ENCODE measurements at regions not wholly inside any gene's neighbourhood (a gene's known extent, or its start where the extent isn't known, plus 50 kb on each side); places are given as distances from the start of the nearest gene placed in this dataset.

DNA sequence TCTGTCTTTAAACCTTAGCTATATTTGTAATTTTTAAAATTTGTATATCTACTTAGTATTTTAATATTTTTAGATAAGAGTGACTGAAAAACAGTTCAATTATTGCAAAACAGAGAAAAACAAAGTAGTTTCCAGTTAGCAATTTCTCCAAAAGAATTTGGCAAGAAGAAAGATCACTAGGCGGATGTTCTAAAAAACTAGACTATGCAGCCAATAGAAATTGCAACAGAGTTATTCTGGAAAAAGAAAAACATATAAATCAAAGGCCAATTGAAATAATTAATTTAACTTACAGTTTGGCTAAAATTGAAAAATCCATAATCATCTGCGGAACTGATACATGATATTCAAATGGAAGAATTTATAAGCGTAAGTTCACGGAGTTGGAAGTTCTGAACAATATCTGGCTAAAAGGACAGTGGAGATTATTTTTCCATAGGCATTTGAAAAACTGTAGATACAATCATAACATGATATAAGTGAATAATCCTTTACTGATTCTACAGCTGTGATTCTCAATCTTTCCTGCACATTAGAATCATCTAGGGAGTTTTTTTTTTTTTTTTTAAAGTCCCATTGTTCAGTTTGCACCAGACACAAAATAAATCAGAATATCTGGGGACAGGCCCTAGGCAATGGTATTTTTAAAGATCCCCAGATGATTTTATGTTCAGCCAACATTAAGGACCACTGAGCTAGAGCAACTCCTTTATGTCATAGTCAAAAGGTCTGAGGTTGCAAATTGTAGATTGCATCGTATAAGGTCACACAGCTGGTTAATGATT lies 605.1 kb upstream of the DAB2 start:
- no peaks in the 10 kb centered on the region for H3K36me3 ChIP-seq (ENCODE audit: insufficient read depth, low read length)
- no peaks in the 10 kb centered on the region for H3K27me3 ChIP-seq (ENCODE audit: control insufficient read depth in 1 of 2, insufficient read depth in 2 of 2, low read length in 2 of 2)
- no peaks in the 10 kb centered on the region for H3K4me1 ChIP-seq (ENCODE audit: insufficient read depth, low read length)
- H3K9ac ChIP-seq (ENCODE audit: low read length), result no peak overlapping the region
- no peaks in the 10 kb centered on the region for H3K9me3 ChIP-seq (ENCODE audit: low read length)
- no peak overlapping the region for H3K4me3 ChIP-seq (ENCODE audit: low read depth in 1 of 2, low read length in 2 of 2)
- no peak overlapping the region for H3K27ac ChIP-seq (ENCODE audit: low read depth, low read length)

DNA sequence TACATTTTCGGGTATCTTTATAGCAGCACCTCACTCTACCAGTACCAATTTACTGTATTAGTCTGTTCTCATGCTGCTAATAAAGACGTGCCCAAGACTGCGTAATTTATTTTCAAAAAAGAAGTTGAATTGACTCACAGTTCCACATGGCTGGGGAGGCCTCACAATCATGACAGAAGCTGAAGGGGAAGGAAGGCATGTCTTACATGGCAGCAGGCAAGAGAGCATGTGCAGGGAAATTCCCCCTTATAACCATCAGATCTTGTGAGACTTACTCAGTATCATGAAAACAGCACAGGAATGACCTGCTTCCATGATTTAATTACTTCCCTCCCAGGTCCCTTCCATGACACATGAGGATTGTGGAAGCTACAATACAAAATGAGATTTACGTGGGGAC lies 602.6 kb upstream of the DAB2 start:
- Histone ChIP-seq H3K27ac (ENCODE audit: low read depth, low read length) (no peak overlapping the region), H3K36me3 (ENCODE audit: insufficient read depth, low read length) (no peaks in the 10 kb centered on the region), H3K9me3 (ENCODE audit: low read length) (no peaks in the 10 kb centered on the region), H3K4me1 (ENCODE audit: insufficient read depth, low read length) (no peaks in the 10 kb centered on the region), H3K9ac (ENCODE audit: low read length) (no peak overlapping the region), H3K27me3 (ENCODE audit: control insufficient read depth in 1 of 2, insufficient read depth in 2 of 2, low read length in 2 of 2) (no peaks in the 10 kb centered on the region), H3K4me3 (ENCODE audit: low read depth in 1 of 2, low read length in 2 of 2) (no peak overlapping the region)

DNA sequence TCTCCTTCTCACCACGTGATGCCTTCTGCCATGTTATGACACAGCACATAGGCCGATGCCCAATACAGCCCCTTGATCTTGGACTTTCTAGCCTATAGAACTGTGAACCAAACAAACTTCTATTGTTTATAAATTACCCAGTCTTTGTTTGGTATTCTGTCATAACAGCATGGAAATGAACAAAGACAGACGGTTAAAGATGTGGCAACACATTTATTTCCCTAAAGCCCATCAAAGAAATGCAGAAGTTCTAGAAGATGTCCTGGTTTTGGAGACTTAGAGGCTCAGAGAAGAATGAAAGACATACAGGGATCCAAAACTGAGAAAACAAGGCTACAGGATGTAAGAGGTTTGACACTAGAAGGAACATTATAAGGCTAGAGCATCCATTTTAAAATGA lies 600.8 kb upstream of the DAB2 start:
- no peak overlapping the region for H3K4me3 ChIP-seq (ENCODE audit: low read depth in 1 of 2, low read length in 2 of 2)
- no peaks in the 10 kb centered on the region for H3K4me1 ChIP-seq (ENCODE audit: insufficient read depth, low read length)
- no peaks in the 10 kb centered on the region for H3K36me3 ChIP-seq (ENCODE audit: insufficient read depth, low read length)
- H3K27me3 ChIP-seq (ENCODE audit: control insufficient read depth in 1 of 2, insufficient read depth in 2 of 2, low read length in 2 of 2), result no peaks in the 10 kb centered on the region
- H3K27ac ChIP-seq (ENCODE audit: low read depth, low read length), result no peak overlapping the region
- H3K9ac ChIP-seq (ENCODE audit: low read length), result no peak overlapping the region
- no peaks in the 10 kb centered on the region for H3K9me3 ChIP-seq (ENCODE audit: low read length)

DNA sequence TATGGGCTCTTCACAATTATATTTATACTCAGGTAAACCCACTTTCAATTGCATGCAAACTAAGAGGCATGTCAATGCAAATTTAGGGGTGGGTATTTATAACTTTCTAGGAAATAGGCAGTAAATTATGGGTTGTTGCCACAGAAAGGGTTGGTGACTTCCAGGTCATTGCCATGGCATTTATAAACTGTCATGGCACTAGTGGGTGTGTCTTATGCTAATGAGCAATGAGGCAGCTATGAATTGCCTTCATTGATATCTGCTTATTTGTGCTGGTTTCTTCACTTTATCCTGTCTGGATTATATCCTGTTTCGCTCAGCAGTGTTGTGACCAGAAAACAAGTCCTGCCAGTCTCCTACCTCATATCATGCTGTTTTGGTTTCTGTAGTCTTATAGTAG lies 597.3 kb upstream of the DAB2 start:
- no peaks in the 10 kb centered on the region for H3K36me3 ChIP-seq (ENCODE audit: insufficient read depth, low read length)
- H3K4me1 ChIP-seq (ENCODE audit: insufficient read depth, low read length), result no peaks in the 10 kb centered on the region
- no peaks in the 10 kb centered on the region for H3K27me3 ChIP-seq (ENCODE audit: control insufficient read depth in 1 of 2, insufficient read depth in 2 of 2, low read length in 2 of 2)
- no peaks in the 10 kb centered on the region for H3K9me3 ChIP-seq (ENCODE audit: low read length)
- no peak overlapping the region for H3K27ac ChIP-seq (ENCODE audit: low read depth, low read length)
- H3K9ac ChIP-seq (ENCODE audit: low read length), result no peak overlapping the region
- no peak overlapping the region for H3K4me3 ChIP-seq (ENCODE audit: low read depth in 1 of 2, low read length in 2 of 2)

DNA sequence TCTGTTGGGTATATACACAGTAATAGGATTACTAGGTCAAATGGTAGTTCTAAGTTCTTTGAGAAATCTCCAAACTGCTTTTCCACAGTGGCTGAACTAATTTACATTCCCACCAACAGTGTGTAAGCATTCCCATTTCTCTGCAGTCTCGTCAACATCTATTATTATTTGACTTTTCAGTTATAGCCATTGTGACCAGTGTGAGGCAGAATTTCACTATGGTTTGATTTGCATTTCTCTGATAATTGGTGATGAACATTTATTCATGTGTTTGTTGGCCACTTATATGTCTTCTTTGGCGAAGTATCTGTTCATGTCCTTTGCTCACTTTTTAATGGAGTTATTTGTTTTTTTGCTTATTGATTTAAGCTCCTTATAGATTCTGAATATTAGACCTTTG lies 596.2 kb upstream of the DAB2 start:
- no peaks in the 10 kb centered on the region for H3K9me3 ChIP-seq (ENCODE audit: low read length)
- H3K27me3 ChIP-seq (ENCODE audit: control insufficient read depth in 1 of 2, insufficient read depth in 2 of 2, low read length in 2 of 2), result no peaks in the 10 kb centered on the region
- H3K27ac ChIP-seq (ENCODE audit: low read depth, low read length), result no peak overlapping the region
- H3K36me3 ChIP-seq (ENCODE audit: insufficient read depth, low read length), result no peaks in the 10 kb centered on the region
- H3K9ac ChIP-seq (ENCODE audit: low read length), result no peak overlapping the region
- no peak overlapping the region for H3K4me3 ChIP-seq (ENCODE audit: low read depth in 1 of 2, low read length in 2 of 2)
- H3K4me1 ChIP-seq (ENCODE audit: insufficient read depth, low read length), result no peaks in the 10 kb centered on the region

DNA sequence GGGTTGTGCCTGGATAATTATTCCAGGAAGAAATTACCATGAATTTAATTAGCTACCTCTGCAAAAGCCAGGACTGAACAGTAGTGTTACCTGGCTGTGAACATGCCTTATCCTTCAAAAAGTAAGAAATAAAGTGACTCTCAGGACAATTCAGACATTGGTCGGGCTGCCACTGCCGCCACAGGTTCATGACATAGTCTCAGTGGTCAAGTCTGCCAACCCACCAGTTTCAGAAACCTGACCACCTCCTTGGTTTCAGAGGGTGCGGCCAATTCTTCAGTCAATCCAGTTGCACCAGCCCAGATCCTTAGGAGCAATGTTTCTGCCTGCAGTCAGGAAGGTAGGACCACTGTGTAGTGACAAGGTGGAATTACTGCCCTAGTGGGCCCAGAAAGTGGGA lies 593.1 kb upstream of the DAB2 start:
- no peaks in the 10 kb centered on the region for H3K27me3 ChIP-seq (ENCODE audit: control insufficient read depth in 1 of 2, insufficient read depth in 2 of 2, low read length in 2 of 2)
- H3K36me3 ChIP-seq (ENCODE audit: insufficient read depth, low read length), result no peaks in the 10 kb centered on the region
- no peak overlapping the region for H3K27ac ChIP-seq (ENCODE audit: low read depth, low read length)
- no peaks in the 10 kb centered on the region for H3K4me1 ChIP-seq (ENCODE audit: insufficient read depth, low read length)
- no peak overlapping the region for H3K9ac ChIP-seq (ENCODE audit: low read length)
- no peaks in the 10 kb centered on the region for H3K9me3 ChIP-seq (ENCODE audit: low read length)
- no peak overlapping the region for H3K4me3 ChIP-seq (ENCODE audit: low read depth in 1 of 2, low read length in 2 of 2)

DNA sequence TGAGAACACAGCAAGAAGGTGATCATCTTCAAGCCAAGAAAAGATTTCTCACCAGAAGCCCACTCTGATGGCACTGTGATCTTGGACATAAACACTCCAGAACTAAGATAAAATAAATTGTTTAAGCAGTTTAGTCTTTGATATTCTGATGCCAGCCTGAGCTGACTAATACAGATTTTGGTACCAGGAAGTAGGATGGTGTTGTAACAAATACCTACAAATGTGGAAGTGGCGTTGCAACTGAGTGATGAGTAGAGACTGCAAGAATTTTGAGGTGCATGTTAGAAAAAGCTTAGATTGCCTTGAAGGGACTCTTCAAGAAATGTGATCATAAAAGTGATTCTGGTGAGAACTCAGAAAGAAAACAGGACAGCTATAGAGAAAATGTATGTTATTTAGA lies 592.4 kb upstream of the DAB2 start:
- no peaks in the 10 kb centered on the region for H3K27me3 ChIP-seq (ENCODE audit: control insufficient read depth in 1 of 2, insufficient read depth in 2 of 2, low read length in 2 of 2)
- H3K4me3 ChIP-seq (ENCODE audit: low read depth in 1 of 2, low read length in 2 of 2), result no peak overlapping the region
- no peaks in the 10 kb centered on the region for H3K4me1 ChIP-seq (ENCODE audit: insufficient read depth, low read length)
- H3K27ac ChIP-seq (ENCODE audit: low read depth, low read length), result no peak overlapping the region
- no peaks in the 10 kb centered on the region for H3K9me3 ChIP-seq (ENCODE audit: low read length)
- H3K36me3 ChIP-seq (ENCODE audit: insufficient read depth, low read length), result no peaks in the 10 kb centered on the region
- no peak overlapping the region for H3K9ac ChIP-seq (ENCODE audit: low read length)

DNA sequence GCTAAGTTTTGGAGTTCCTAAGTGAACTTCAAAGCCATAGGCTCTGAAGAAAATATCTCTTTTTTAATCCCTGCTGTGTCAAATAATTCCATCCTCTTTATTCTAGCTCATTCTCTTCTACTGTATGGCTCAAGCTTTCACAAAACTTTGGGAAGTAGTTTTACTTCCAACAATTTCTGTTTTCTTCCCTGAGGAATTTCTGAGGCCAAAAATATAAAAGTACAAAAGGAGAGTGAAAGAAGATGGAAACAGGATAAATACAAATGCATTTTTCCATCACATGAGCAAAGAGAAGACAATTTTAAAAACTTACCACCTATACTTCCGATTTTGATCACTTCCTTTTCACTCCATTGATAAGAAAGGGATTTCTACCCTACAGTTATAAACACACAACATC lies 585.7 kb upstream of the DAB2 start:
- no peaks in the 10 kb centered on the region for H3K27me3 ChIP-seq (ENCODE audit: control insufficient read depth in 1 of 2, insufficient read depth in 2 of 2, low read length in 2 of 2)
- no peaks in the 10 kb centered on the region for H3K36me3 ChIP-seq (ENCODE audit: insufficient read depth, low read length)
- no peak overlapping the region for H3K4me3 ChIP-seq (ENCODE audit: low read depth in 1 of 2, low read length in 2 of 2)
- H3K9ac ChIP-seq (ENCODE audit: low read length), result no peak overlapping the region
- no peaks in the 10 kb centered on the region for H3K9me3 ChIP-seq (ENCODE audit: low read length)
- no peaks in the 10 kb centered on the region for H3K4me1 ChIP-seq (ENCODE audit: insufficient read depth, low read length)
- no peak overlapping the region for H3K27ac ChIP-seq (ENCODE audit: low read depth, low read length)

DNA sequence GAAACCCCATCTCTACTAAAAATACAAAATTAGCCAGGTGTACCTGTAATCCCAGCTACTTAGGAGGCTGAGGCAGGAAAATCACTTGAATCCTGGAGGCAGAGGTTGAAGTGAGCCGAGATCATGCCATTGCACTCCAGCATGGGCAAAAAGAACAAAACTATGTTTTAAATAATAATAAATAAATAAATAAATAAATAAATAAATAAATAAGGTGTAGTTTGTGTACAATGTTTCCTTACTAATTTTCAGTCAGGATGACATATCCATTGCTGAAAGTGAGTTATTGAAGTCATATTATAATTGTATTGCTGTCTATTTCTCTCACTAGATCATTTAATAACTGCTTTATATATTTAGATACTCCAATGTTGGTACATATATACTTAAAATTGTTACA lies 581.5 kb upstream of the DAB2 start:
- no peak overlapping the region for H3K9ac ChIP-seq (ENCODE audit: low read length)
- H3K36me3 ChIP-seq (ENCODE audit: insufficient read depth, low read length), result no peaks in the 10 kb centered on the region
- H3K4me3 ChIP-seq (ENCODE audit: low read depth in 1 of 2, low read length in 2 of 2), result no peak overlapping the region
- H3K4me1 ChIP-seq (ENCODE audit: insufficient read depth, low read length), result no peaks in the 10 kb centered on the region
- H3K9me3 ChIP-seq (ENCODE audit: low read length), result no peaks in the 10 kb centered on the region
- H3K27me3 ChIP-seq (ENCODE audit: control insufficient read depth in 1 of 2, insufficient read depth in 2 of 2, low read length in 2 of 2), result no peaks in the 10 kb centered on the region
- no peak overlapping the region for H3K27ac ChIP-seq (ENCODE audit: low read depth, low read length)

DNA sequence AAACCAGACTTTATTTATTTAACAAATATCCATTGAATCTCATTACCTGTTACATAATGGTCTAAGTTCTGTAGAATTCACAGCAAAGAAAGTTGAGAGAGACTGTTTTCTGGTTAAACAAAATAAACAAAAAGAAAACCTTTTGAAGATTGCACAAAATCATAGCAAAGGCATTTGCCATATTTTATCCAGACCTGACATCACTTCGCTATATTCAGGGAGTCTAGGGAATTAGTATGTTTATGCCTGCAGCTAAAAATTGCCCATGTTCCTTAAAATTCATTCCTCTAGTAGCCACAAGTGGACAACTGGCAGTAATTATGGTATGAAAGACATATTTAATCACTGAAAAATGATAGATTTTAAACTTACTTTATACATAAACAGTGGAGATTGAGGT lies 577.0 kb upstream of the DAB2 start:
- H3K4me1 ChIP-seq (ENCODE audit: insufficient read depth, low read length), result peaks cover 19% of the 10 kb centered on the region
- no peak overlapping the region for H3K9ac ChIP-seq (ENCODE audit: low read length)
- H3K9me3 ChIP-seq (ENCODE audit: low read length), result no peaks in the 10 kb centered on the region
- H3K36me3 ChIP-seq (ENCODE audit: insufficient read depth, low read length), result no peaks in the 10 kb centered on the region
- no peak overlapping the region for H3K27ac ChIP-seq (ENCODE audit: low read depth, low read length)
- no peaks in the 10 kb centered on the region for H3K27me3 ChIP-seq (ENCODE audit: control insufficient read depth in 1 of 2, insufficient read depth in 2 of 2, low read length in 2 of 2)
- no peak overlapping the region for H3K4me3 ChIP-seq (ENCODE audit: low read depth in 1 of 2, low read length in 2 of 2)

DNA sequence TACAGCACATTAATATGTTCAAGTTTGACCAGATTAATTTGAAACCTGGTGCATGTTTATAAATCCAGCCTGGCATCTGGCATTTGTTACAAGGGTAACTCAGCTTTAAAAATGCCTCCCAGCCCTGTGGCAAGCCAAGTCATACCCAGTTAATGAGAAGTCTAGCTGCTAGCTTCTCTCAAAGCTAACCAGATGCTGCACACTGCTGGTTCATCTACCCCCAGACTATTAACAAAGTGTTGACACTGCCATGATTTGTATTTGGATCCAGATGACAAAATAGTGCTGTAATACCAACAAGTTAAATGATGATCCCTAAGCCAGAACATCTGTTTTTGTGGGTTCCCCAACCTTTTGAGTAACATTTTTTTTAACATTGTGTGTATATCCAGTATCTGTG lies 573.7 kb upstream of the DAB2 start:
- no peak overlapping the region for H3K27ac ChIP-seq (ENCODE audit: low read depth, low read length)
- H3K4me3 ChIP-seq (ENCODE audit: low read depth in 1 of 2, low read length in 2 of 2), result no peak overlapping the region
- peaks cover 22% of the 10 kb centered on the region for H3K4me1 ChIP-seq (ENCODE audit: insufficient read depth, low read length)
- no peaks in the 10 kb centered on the region for H3K36me3 ChIP-seq (ENCODE audit: insufficient read depth, low read length)
- no peak overlapping the region for H3K9ac ChIP-seq (ENCODE audit: low read length)
- no peaks in the 10 kb centered on the region for H3K9me3 ChIP-seq (ENCODE audit: low read length)
- no peaks in the 10 kb centered on the region for H3K27me3 ChIP-seq (ENCODE audit: control insufficient read depth in 1 of 2, insufficient read depth in 2 of 2, low read length in 2 of 2)

DNA sequence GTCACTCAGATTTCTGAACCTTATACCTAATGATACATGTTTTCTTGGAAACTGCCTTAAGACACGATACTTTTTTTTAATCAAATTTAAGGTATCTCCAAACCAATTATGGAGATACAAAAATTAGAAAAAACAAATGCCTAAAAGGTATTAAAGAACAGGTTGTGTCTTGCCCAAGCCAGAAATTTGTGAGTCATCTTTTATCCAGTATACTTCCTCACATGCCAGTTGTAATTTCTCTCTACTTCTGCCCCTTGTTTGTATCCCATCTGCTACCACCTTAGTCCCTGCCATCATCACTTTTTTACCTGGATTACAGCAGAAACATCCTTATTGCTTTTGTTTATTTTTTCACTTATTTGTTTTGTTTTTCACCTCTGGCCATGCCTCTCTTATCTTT lies 571.2 kb upstream of the DAB2 start:
- no peaks in the 10 kb centered on the region for H3K36me3 ChIP-seq (ENCODE audit: insufficient read depth, low read length)
- no peak overlapping the region for H3K4me3 ChIP-seq (ENCODE audit: low read depth in 1 of 2, low read length in 2 of 2)
- H3K27me3 ChIP-seq (ENCODE audit: control insufficient read depth in 1 of 2, insufficient read depth in 2 of 2, low read length in 2 of 2), result no peaks in the 10 kb centered on the region
- no peak overlapping the region for H3K9ac ChIP-seq (ENCODE audit: low read length)
- no peak overlapping the region for H3K27ac ChIP-seq (ENCODE audit: low read depth, low read length)
- peaks cover 22% of the 10 kb centered on the region for H3K4me1 ChIP-seq (ENCODE audit: insufficient read depth, low read length)
- no peaks in the 10 kb centered on the region for H3K9me3 ChIP-seq (ENCODE audit: low read length)
